Omental fat pad (tissue), 3 donors: ENCODE measurements at regions not wholly inside any gene's neighbourhood (a gene's known extent, or its start where the extent isn't known, plus 50 kb on each side); places are given as distances from the start of the nearest gene placed in this dataset.
"Not testable (repeated sequence)": the region's sequence is repeated elsewhere in the genome, so short reads cannot be mapped to it uniquely, and the experiment has no call there.

Source experiments
- ATAC-seq: fragments of 150-250 bp; one replicate; pipeline ENCODE4 v1.9.1; 2016; ENCODE audit warnings: mild to moderate bottlenecking, moderate library complexity; ENCODE audit not compliant: low FRiP score
- DNase-seq: peaks from one replicate; pipeline ENCODE4 v3.0.0-alpha.2; 2019; ENCODE audit warnings: low spot score
- TF ChIP-seq, protein P1 (sequence below), 3 donors: fragments of 450-650 bp; IDR thresholded peaks; one replicate each; pipeline ENCODE4 v1.5.1; 2016 to 2017; ENCODE audit warnings: antibody characterized with exemption in 3 of 3, mild to moderate bottlenecking in 3 of 3, moderate library complexity in 2 of 3

DNA sequence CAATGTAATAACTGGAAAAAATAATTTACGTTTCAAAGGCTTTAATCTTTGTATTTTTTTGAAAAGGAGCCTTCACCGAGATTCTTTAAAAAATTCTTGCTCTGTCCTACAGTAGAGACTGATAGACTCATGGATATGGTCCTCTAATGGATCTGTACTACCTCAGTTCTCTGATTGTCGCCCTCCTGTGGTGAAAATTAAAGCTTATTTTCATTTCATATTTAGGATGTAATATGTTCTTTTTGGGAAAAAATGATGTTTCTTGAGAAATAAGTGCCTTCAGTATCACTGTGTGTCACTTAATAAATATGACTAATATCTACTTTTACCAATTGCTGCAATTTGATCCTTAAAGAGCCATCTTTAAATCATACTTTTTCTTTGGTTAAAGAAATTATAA, 4593.3 kb upstream of the OR11H1 start:
- ATAC-seq, DNase-seq: not testable (repeated sequence)

DNA sequence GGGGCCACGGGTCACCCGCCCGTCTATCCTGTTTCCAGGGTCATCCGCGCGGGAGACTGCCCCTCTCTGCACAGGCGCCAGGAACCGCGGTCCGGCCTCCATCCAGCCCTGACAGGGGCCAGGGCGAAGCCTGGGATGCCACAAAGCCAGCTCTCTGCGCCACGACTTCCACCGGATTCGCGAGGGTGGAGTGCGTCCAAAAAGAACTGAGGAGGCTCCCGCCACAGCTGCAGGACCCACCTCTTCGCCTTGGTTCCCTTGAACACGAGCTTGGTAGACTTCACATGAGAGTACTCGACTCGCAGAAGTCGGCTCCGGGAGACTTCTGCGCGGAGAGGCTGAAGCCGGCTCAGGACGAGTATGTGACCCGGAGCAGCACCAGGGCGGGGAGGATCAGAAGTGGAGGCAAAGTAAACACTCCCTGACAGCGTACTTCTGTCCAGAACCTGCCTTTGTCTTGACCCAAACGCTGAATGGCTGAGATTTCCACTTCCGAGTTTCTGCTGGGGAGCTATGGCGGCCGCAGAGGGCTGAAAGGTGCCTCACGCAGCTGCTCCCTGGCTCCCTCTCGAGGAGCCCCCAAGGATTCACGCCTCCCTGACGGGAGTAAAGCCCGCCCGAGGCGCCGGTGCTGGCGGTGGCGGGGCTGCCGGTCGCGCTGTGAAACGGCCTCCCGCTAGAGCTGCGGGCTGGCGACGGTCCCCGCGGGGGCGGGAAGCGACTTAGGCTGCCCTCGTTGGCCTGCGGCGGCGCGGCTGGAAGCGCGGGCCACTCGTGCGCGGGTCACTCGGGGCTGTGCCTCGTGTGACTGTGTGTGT, 4566.7 kb upstream of the OR11H1 start:
- ATAC-seq (peak; percentile 37), DNase-seq (no peak)
- TF ChIP-seq, protein P1, sequence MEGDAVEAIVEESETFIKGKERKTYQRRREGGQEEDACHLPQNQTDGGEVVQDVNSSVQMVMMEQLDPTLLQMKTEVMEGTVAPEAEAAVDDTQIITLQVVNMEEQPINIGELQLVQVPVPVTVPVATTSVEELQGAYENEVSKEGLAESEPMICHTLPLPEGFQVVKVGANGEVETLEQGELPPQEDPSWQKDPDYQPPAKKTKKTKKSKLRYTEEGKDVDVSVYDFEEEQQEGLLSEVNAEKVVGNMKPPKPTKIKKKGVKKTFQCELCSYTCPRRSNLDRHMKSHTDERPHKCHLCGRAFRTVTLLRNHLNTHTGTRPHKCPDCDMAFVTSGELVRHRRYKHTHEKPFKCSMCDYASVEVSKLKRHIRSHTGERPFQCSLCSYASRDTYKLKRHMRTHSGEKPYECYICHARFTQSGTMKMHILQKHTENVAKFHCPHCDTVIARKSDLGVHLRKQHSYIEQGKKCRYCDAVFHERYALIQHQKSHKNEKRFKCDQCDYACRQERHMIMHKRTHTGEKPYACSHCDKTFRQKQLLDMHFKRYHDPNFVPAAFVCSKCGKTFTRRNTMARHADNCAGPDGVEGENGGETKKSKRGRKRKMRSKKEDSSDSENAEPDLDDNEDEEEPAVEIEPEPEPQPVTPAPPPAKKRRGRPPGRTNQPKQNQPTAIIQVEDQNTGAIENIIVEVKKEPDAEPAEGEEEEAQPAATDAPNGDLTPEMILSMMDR (IDR thresholded peaks at IDR 0.05), result no peak

DNA sequence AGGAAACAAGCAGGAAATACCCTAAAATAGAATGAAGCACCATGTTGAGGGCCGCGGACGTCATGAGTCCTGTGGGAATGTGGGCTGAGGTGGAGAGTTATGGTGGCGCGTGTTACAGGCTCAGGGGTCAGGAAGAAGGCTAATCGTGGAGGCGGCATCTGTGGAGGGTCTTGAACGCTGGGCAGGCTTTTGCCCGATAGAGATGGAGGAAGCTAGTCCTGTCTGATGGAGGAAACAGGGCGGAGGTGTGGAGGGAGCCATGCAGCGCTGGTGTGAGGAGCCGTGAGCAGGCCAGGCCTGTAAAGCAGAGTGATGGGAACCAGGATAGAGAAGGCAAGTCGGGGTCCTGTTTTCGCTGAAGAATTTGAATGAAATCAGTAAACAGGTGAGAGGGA, 4566.1 kb upstream of the OR11H1 start:
- not testable (repeated sequence) for ATAC-seq, DNase-seq
